ENCODE measurements at regions not wholly inside any gene's neighbourhood (a gene's known extent, or its start where the extent isn't known, plus 50 kb on each side); places are given as distances from the start of the nearest gene placed in this dataset.

GRCh38 chr16:54998834-54999233 is 68.2 kb downstream of the IRX5 start:
- no peak for TF ChIP-seq CTCF (IDR thresholded peaks at IDR 0.05)
- TF ChIP-seq POLR2AphosphoS5 (IDR thresholded peaks at IDR 0.05): no peak
- TF ChIP-seq POLR2A (IDR thresholded peaks at IDR 0.05): no peak
